Spleen (tissue), 7 donors: ENCODE measurements at regions not wholly inside any gene's neighbourhood (a gene's known extent, or its start where the extent isn't known, plus 50 kb on each side); places are given as distances from the start of the nearest gene placed in this dataset.

Experiments
- POLR2A ChIP-seq, 3 donors: fragments of 450-650 bp; IDR thresholded peaks; one replicate each; pipeline ENCODE4 v1.5.1; 2017; ENCODE audit warnings: antibody characterized with exemption in 3 of 3, mild to moderate bottlenecking in 1 of 3
- POLR2AphosphoS5 ChIP-seq, 3 donors: sonication (generic); formaldehyde crosslinking; IDR thresholded peaks; one replicate each; pipeline ENCODE4 v1.5.1; 2017; ENCODE audit warnings: antibody characterized with exemption in 3 of 3
- TF ChIP-seq, protein P1 (sequence below), 11 experiments: fragments of 200-600 bp in 7 of 11; fragments of 450-650 bp in 4 of 11; sonication (generic) in 4 of 11; IDR thresholded peaks in 8 of 11; conservative IDR thresholded peaks in 3 of 11; 1 replicate in 7 of 11; 2 replicates in 4 of 11; pipeline versions ENCODE4 v1.4.0 to v1.8.0; 2016 to 2021; ENCODE audit warnings: antibody characterized with exemption in 11 of 11, inconsistent platforms in 4 of 11, mild to moderate bottlenecking in 1 of 11
- donor health status: DM: no; HTN: no; CAD: no; lungs with moderate emphysema.
- donor health status: DM: no; HTN: no; CAD: no.
- donor health status: DM: no; HTN: no; CAD: no.

DNA sequence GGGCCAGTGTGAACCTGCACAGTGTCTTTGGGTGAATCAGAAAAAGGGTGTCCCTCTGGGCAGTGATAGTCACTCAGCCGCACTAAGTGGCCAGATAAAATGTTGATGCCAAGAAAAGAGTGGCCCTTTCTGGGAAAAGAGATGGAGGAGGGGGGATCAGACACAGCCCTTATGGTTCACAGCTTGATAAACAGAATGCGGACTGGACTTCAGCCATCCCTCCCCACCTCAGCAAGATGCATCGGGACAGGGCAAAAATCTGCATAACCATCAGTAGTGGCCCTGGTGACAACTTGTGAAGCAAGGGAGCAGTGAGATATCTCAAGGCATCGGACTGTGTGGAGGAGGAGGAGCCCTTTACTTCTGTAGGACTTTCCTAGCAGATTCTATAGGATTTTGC lies 353.8 kb upstream of the PLXNA2 start:
- TF ChIP-seq, protein P1, sequence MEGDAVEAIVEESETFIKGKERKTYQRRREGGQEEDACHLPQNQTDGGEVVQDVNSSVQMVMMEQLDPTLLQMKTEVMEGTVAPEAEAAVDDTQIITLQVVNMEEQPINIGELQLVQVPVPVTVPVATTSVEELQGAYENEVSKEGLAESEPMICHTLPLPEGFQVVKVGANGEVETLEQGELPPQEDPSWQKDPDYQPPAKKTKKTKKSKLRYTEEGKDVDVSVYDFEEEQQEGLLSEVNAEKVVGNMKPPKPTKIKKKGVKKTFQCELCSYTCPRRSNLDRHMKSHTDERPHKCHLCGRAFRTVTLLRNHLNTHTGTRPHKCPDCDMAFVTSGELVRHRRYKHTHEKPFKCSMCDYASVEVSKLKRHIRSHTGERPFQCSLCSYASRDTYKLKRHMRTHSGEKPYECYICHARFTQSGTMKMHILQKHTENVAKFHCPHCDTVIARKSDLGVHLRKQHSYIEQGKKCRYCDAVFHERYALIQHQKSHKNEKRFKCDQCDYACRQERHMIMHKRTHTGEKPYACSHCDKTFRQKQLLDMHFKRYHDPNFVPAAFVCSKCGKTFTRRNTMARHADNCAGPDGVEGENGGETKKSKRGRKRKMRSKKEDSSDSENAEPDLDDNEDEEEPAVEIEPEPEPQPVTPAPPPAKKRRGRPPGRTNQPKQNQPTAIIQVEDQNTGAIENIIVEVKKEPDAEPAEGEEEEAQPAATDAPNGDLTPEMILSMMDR (IDR thresholded peaks at IDR 0.05 in 8 of 11, conservative IDR thresholded peaks at IDR 0.05 in 3 of 11) = no peak
- TF ChIP-seq POLR2A (IDR thresholded peaks at IDR 0.05) (no peak), POLR2AphosphoS5 (IDR thresholded peaks at IDR 0.05) (no peak)
